ENCODE measurements at regions not wholly inside any gene's neighbourhood (a gene's known extent, or its start where the extent isn't known, plus 50 kb on each side); places are given as distances from the start of the nearest gene placed in this dataset.
A peak's percentile ranks its signal among the peaks of the same experiment; 100 is the strongest.

DNA sequence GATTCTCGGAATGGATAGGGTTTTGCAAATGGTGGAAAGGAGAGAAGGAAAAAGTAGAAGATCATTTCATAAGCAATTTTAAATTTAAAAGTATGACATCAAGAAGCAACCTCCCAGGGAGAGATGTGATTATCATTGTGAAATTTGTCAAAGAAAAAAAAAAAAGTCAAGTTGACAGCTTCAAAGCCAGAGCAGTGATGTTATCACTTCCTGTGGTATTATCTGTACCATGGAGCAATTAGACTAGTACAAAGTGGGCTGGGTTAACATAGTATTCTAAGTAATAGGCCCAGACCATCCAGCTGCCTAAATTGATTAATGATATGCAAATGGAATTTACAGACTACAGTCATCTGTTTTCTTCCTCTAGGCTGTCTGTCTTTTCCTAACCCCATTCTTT lies 84.0 kb upstream of the NPY start:
- Histone ChIP-seq H3K36me3 (replicated peaks in 1 of 2; ENCODE audit: control insufficient read depth in 1 of 2, insufficient read depth in 2 of 2, low read length in 1 of 2) (no peaks in the 10 kb centered on the region), H3K79me2 (ENCODE audit: insufficient read depth) (no peaks in the 10 kb centered on the region), H3K27ac (ENCODE audit: low read depth in 2 of 2, low read length in 1 of 2) (peak overlapping the region in 1 of 2 experiments; percentile 95; a peak in 2 of 4 replicates), H3K27me3 (ENCODE audit: insufficient read depth) (no peaks in the 10 kb centered on the region), H3K4me2 (no peak overlapping the region), H3K4me3 (ENCODE audit: low read depth in 2 of 2, low read length in 1 of 2) (no peak overlapping the region; a peak in 1 of 4 replicates), H3F3A (replicated peaks; ENCODE audit: insufficient read depth) (no peaks in the 10 kb centered on the region), H3K9ac (no peak overlapping the region), H3K4me1 (ENCODE audit: control insufficient read depth in 1 of 2, insufficient read depth in 2 of 2, low read depth in 1 of 2, low read length in 1 of 2) (peaks cover 0 to 44% of the 10 kb centered on the region in 2 experiments; a peak in 3 of 4 replicates), H2AFZ (ENCODE audit: low read depth) (no peak overlapping the region), H3K9me3 (no peaks in the 10 kb centered on the region), H4K20me1 (ENCODE audit: insufficient read depth) (no peaks in the 10 kb centered on the region), H3K9me2 (no peaks in the 10 kb centered on the region)
- POLR2A ChIA-PET: interaction anchor here (0.6 to 1.5 kb wide), 3 partner anchors 10 to 169 kb away, joined by 3 to 4 read pairs (median 4); no protein-coding TSS in a partner anchor
- DNase-seq: peak; percentile 56
- peak; percentile 40 to 98; a peak in 3 of 4 replicates for TF ChIP-seq EP300 (IDR thresholded peaks at IDR 0.05; ENCODE audit: borderline replicate concordance in 1 of 2, low read depth in 1 of 2, low read length in 1 of 2)
- peak; percentile 42 for TF ChIP-seq RAD21 (IDR thresholded peaks at IDR 0.05; ENCODE audit: low read length)
- TF ChIP-seq NFIC (IDR thresholded peaks at IDR 0.05; ENCODE audit: borderline replicate concordance): no peak
- TF ChIP-seq, protein P1, sequence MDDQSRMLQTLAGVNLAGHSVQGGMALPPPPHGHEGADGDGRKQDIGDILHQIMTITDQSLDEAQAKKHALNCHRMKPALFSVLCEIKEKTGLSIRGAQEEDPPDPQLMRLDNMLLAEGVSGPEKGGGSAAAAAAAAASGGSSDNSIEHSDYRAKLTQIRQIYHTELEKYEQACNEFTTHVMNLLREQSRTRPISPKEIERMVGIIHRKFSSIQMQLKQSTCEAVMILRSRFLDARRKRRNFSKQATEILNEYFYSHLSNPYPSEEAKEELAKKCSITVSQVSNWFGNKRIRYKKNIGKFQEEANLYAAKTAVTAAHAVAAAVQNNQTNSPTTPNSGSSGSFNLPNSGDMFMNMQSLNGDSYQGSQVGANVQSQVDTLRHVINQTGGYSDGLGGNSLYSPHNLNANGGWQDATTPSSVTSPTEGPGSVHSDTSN (IDR thresholded peaks at IDR 0.05): peak; percentile 69
- peak; percentile 50; the same call in 1 of the 2 replicates for TF ChIP-seq POLR2AphosphoS5 (IDR thresholded peaks at IDR 0.05; ENCODE audit: low read depth, low read length)
- peak; percentile 38; the same call in 1 of the 2 replicates for TF ChIP-seq TEAD4 (IDR thresholded peaks at IDR 0.05; ENCODE audit: borderline replicate concordance, insufficient read depth)
- peak; percentile 97 for TF ChIP-seq GATA2 (CRISPR knock-in tag; IDR thresholded peaks at IDR 0.05)
- TF ChIP-seq, protein P2, sequence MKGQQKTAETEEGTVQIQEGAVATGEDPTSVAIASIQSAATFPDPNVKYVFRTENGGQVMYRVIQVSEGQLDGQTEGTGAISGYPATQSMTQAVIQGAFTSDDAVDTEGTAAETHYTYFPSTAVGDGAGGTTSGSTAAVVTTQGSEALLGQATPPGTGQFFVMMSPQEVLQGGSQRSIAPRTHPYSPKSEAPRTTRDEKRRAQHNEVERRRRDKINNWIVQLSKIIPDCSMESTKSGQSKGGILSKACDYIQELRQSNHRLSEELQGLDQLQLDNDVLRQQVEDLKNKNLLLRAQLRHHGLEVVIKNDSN (IDR thresholded peaks at IDR 0.05; ENCODE audit: borderline replicate concordance, low read depth): no peak
- TF ChIP-seq CHD2 (IDR thresholded peaks at IDR 0.05; ENCODE audit: low read length, partially characterized antibody): peak; percentile 84
- no peak for TF ChIP-seq ELF1 (IDR thresholded peaks at IDR 0.05)
- peak; percentile 74; the same call in 1 of the 2 replicates for TF ChIP-seq FOXJ3 (CRISPR knock-in tag; IDR thresholded peaks at IDR 0.05)
- peak; percentile 64 for TF ChIP-seq TCF12 (IDR thresholded peaks at IDR 0.05)
- TF ChIP-seq JUND (IDR thresholded peaks at IDR 0.05): peak; percentile 43
- peak; percentile 96 for TF ChIP-seq RCOR1 (IDR thresholded peaks at IDR 0.05; ENCODE audit: low read length)
- 0 out of 2 replicates have a peak, but pooled peaks have one; percentile 47 for TF ChIP-seq FOXM1 (IDR thresholded peaks at IDR 0.05; ENCODE audit: low read depth)
- 51% methylated on average over 1 of the region's 1 CpG for WGBS (ENCODE audit: low lambda C conversion rate)
- CTCF ChIA-PET: interaction anchor here (0.6 to 4.3 kb wide), 6 partner anchors 8 to 337 kb away, joined by 3 to 20 read pairs (median 4); no protein-coding TSS in a partner anchor

DNA sequence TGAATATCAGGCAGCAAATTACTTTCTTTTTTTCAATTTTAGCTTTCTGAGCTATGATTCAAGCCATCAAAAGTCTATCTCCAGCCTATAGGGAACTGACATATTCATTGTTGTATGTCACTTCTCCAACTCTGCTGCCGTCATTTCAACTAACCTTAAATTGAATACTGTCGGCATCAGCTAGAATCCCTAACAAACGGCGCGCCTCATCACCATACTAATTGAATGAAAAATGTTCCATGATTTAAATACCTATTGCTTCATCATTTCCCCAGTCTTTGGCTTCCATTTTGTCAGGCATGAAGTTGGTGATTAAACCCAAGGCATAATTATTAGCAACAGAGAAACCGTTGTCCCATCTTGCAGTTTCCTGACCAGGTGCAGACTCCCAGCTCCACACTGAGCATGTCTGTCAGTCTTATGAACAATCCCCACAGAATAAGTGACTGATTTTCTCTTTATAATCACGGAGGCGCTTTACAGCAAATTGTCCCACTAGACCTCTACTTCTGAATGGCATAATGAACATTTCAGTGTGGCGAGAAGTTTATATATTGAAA lies 83.5 kb upstream of the NPY start:
- POLR2A ChIA-PET: interaction anchor here (0.6 to 1.5 kb wide), 4 partner anchors 9 to 170 kb away, joined by 3 to 4 read pairs (median 4); partner anchors contain the start of gene NPY
- Histone ChIP-seq H4K20me1 (ENCODE audit: insufficient read depth) (no peaks in the 10 kb centered on the region), H3K36me3 (replicated peaks in 1 of 2; ENCODE audit: control insufficient read depth in 1 of 2, insufficient read depth in 2 of 2, low read length in 1 of 2) (no peaks in the 10 kb centered on the region), H3K27me3 (ENCODE audit: insufficient read depth) (no peaks in the 10 kb centered on the region), H3K4me2 (no peak overlapping the region), H3K9me3 (no peaks in the 10 kb centered on the region), H3K4me1 (ENCODE audit: control insufficient read depth in 1 of 2, insufficient read depth in 2 of 2, low read depth in 1 of 2, low read length in 1 of 2) (peaks cover 0 to 44% of the 10 kb centered on the region in 2 experiments; a peak in 3 of 4 replicates), H3K79me2 (ENCODE audit: insufficient read depth) (no peaks in the 10 kb centered on the region), H3K9ac (no peak overlapping the region), H3K4me3 (ENCODE audit: low read depth in 2 of 2, low read length in 1 of 2) (peak overlapping the region in 1 of 2 experiments; percentile 15; a peak in 1 of 4 replicates), H2AFZ (ENCODE audit: low read depth) (no peak overlapping the region), H3K27ac (ENCODE audit: low read depth in 2 of 2, low read length in 1 of 2) (peak overlapping the region in 1 of 2 experiments; percentile 95; a peak in 2 of 4 replicates), H3K9me2 (no peaks in the 10 kb centered on the region), H3F3A (replicated peaks; ENCODE audit: insufficient read depth) (no peaks in the 10 kb centered on the region)
- TF ChIP-seq, protein P3, sequence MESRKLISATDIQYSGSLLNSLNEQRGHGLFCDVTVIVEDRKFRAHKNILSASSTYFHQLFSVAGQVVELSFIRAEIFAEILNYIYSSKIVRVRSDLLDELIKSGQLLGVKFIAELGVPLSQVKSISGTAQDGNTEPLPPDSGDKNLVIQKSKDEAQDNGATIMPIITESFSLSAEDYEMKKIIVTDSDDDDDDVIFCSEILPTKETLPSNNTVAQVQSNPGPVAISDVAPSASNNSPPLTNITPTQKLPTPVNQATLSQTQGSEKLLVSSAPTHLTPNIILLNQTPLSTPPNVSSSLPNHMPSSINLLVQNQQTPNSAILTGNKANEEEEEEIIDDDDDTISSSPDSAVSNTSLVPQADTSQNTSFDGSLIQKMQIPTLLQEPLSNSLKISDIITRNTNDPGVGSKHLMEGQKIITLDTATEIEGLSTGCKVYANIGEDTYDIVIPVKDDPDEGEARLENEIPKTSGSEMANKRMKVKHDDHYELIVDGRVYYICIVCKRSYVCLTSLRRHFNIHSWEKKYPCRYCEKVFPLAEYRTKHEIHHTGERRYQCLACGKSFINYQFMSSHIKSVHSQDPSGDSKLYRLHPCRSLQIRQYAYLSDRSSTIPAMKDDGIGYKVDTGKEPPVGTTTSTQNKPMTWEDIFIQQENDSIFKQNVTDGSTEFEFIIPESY (IDR thresholded peaks at IDR 0.05; ENCODE audit: borderline replicate concordance, low read depth): no peak
- TF ChIP-seq, protein P4, sequence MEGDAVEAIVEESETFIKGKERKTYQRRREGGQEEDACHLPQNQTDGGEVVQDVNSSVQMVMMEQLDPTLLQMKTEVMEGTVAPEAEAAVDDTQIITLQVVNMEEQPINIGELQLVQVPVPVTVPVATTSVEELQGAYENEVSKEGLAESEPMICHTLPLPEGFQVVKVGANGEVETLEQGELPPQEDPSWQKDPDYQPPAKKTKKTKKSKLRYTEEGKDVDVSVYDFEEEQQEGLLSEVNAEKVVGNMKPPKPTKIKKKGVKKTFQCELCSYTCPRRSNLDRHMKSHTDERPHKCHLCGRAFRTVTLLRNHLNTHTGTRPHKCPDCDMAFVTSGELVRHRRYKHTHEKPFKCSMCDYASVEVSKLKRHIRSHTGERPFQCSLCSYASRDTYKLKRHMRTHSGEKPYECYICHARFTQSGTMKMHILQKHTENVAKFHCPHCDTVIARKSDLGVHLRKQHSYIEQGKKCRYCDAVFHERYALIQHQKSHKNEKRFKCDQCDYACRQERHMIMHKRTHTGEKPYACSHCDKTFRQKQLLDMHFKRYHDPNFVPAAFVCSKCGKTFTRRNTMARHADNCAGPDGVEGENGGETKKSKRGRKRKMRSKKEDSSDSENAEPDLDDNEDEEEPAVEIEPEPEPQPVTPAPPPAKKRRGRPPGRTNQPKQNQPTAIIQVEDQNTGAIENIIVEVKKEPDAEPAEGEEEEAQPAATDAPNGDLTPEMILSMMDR (IDR thresholded peaks at IDR 0.05): no peak
- TF ChIP-seq RFX5 (IDR thresholded peaks at IDR 0.05; ENCODE audit: low read length) (no peak), FOSL2 (IDR thresholded peaks at IDR 0.05; ENCODE audit: borderline replicate concordance, low read depth) (no peak), TCF12 (IDR thresholded peaks at IDR 0.05) (no peak), GATA2 (CRISPR knock-in tag; IDR thresholded peaks at IDR 0.05) (no peak), TAF1 (IDR thresholded peaks at IDR 0.05; ENCODE audit: borderline replicate concordance, low read depth, low read length) (no peak)
- WGBS (ENCODE audit: low lambda C conversion rate): 45% methylated on average over 9 of the region's 9 CpGs
- CTCF ChIA-PET: interaction anchor here (0.9 to 4.3 kb wide), 8 partner anchors 9 to 338 kb away, joined by 3 to 20 read pairs (median 4); no protein-coding TSS in a partner anchor
- no peak for DNase-seq

All from SK-N-SH (cell line).